SK-N-MC (cell line): ENCODE measurements at regions not wholly inside any gene's neighbourhood (a gene's known extent, or its start where the extent isn't known, plus 50 kb on each side); places are given as distances from the start of the nearest gene placed in this dataset.

Experiments
- EZH2 ChIP-seq: fragments of 200-600 bp; sonication (generic); IDR thresholded peaks from one replicate; pipeline ENCODE4 v1.6.1; 2017; ENCODE audit warnings: antibody characterized with exemption
- POLR2AphosphoS5 ChIP-seq: IDR thresholded peaks from 2 replicates; pipeline ENCODE4 v1.6.1; 2012; ENCODE audit warnings: mild to moderate bottlenecking, low read depth, low read length, borderline replicate concordance

DNA sequence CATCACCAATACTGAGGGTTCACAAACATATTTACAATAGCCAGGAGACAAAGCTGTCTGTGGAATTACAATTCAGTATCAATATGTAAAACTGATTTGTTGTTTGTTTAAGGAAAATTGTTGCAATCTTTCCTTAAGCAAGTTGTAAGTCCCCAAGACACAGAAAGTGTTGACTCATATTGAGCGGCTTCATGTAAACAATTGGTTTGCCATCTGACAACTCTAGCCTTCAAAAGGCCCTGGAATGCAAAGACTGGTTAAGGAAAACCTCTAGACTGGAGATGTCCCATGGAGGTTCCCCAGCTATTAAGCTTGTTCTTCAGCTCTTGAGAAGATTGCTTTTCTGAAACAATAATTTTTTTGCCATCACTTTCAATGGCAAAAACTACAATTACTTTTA is 283.7 kb upstream of the PROK2 start:
- TF ChIP-seq POLR2AphosphoS5: no peak
- no peak for TF ChIP-seq EZH2
